SH-SY5Y (cell line): ENCODE measurements at regions not wholly inside any gene's neighbourhood (a gene's known extent, or its start where the extent isn't known, plus 50 kb on each side); places are given as distances from the start of the nearest gene placed in this dataset.

Source experiments
- GATA2 ChIP-seq: IDR thresholded peaks from 2 replicates; pipeline ENCODE4 v1.6.1; 2011; ENCODE audit warnings: mild to moderate bottlenecking, low read depth, low read length
- GATA3 ChIP-seq: IDR thresholded peaks from 2 replicates; pipeline ENCODE4 v1.6.1; 2011; ENCODE audit warnings: low read depth, mild to moderate bottlenecking, low read length, moderate library complexity

DNA sequence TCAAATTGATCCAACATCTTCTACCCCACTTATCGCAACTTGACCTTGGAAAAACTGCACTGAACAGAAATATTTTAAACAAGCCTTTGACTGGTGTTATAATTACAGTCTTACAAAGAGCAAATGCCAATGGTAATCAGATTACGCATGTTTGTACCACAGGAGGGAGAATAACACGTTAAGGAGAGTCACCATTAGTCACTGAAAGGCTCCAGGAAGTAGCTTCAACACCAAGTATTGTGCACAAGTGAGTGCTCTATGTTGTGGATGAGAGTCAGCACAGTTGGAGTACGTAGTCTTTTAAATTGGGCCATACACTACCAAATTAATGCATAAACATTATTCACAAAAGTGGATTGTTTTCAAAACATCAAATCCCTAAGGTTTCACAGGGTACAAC lies 1081.5 kb upstream of the TENM3 start:
- TF ChIP-seq GATA2 (no peak), GATA3 (no peak)
